K562 (cell line): ENCODE measurements at regions not wholly inside any gene's neighbourhood (a gene's known extent, or its start where the extent isn't known, plus 50 kb on each side); places are given as distances from the start of the nearest gene placed in this dataset.

Experiments used
- ATAC-seq: fragments of 200-7000 bp; cut with Tn5 transposase; 3 replicates; pipeline ENCODE4 v1.9.1; 2020; ENCODE audit warnings: moderate library complexity
- BruUV-seq: library from RNA; stranded (reverse); fragments of 400-500 nt; replicated peaks from 2 replicates; lab custom pipeline; 2021; lab: Mats Ljungman, UMichigan
- CTCF ChIA-PET: fragments of 300-600 bp; formaldehyde crosslinking; extraction: SDS; loops from one replicate; lab custom pipeline; 2021; ENCODE audit warnings: low intra/inter-chr PET ratio; lab: Yijun Ruan, JAX
- POLR2A ChIA-PET: fragments of 300-600, 350-650 bp; sonication (Branson Sonifier 250); formaldehyde crosslinking; extraction: SDS; loops from one replicate; lab custom pipeline; 2021; ENCODE audit warnings: antibody characterized with exemption, inconsistent platforms; lab: Yijun Ruan, JAX
- DNase-seq, 4 experiments: peaks; one replicate each; pipeline versions ENCODE4 v3.0.0 to v3.0.0-alpha.2; 2011 to 2018; ENCODE audit warnings: low spot score in 3 of 4, mixed read lengths in 3 of 4; ENCODE audit errors: extremely low read depth in 1 of 4
- FAIRE-seq: peaks from 2 replicates; lab custom pipeline; 2011; peaks lifted over from hg19 to GRCh38; lab: Jason Lieb, UNC
- H2AFZ ChIP-seq: 2 replicates; pipeline ENCODE4 v1.6.0; 2011; ENCODE audit warnings: low read depth, low read length, control low read depth, inconsistent platforms
- H3K27ac ChIP-seq: fragments of 200-600 bp; 3 replicates; pipeline ENCODE4 v1.8.0; 2011; ENCODE audit warnings: low read depth, mild to moderate bottlenecking, control low read depth, inconsistent platforms, low read length, moderate library complexity, mixed read lengths; ENCODE audit errors: extremely low read depth
- H3K27me3 ChIP-seq, 2 experiments: fragments of 300-600 bp in 1 of 2; 2 replicates in 1 of 2; 3 replicates in 1 of 2; pipeline versions ENCODE4 v1.6.0 to v1.8.0; 2011; ENCODE audit warnings: inconsistent platforms in 2 of 2, low read length in 2 of 2, mild to moderate bottlenecking in 1 of 2, mixed read lengths in 1 of 2, moderate library complexity in 1 of 2; ENCODE audit not compliant: control insufficient read depth in 2 of 2, insufficient read depth in 2 of 2
- H3K36me3 ChIP-seq: fragments of 300-600 bp; 3 replicates; pipeline ENCODE4 v1.8.0; 2011; ENCODE audit warnings: mild to moderate bottlenecking, low read length, inconsistent platforms; ENCODE audit not compliant: control insufficient read depth, insufficient read depth
- H3K4me1 ChIP-seq, 2 experiments: fragments of 200-600 bp in 1 of 2; replicated peaks in 1 of 2; 2 replicates in 1 of 2; 3 replicates in 1 of 2; pipeline versions ENCODE4 v1.5.1 to v1.8.0; 2011; ENCODE audit warnings: inconsistent platforms in 2 of 2, low read length in 2 of 2, mild to moderate bottlenecking in 1 of 2, mixed read lengths in 1 of 2, moderate library complexity in 1 of 2; ENCODE audit not compliant: control insufficient read depth in 2 of 2, insufficient read depth in 2 of 2
- H3K4me2 ChIP-seq: 2 replicates; pipeline ENCODE4 v1.6.1; 2011; ENCODE audit warnings: low read length, control low read depth, inconsistent platforms, mixed read lengths; ENCODE audit not compliant: insufficient read depth
- H3K4me3 ChIP-seq: fragments of 200-600 bp; sonication (generic), shearing (Covaris generic); 2 replicates; pipeline ENCODE4 v1.5.1; 2016; ENCODE audit warnings: control low read depth, inconsistent platforms
- H3K79me2 ChIP-seq: fragments of 200-600 bp; 3 replicates; pipeline ENCODE4 v1.8.0; 2011; ENCODE audit warnings: low read length, inconsistent platforms; ENCODE audit not compliant: control insufficient read depth, insufficient read depth
- H3K9ac ChIP-seq, 2 experiments: 2 replicates each; pipeline versions ENCODE4 v1.6.0 to v1.6.1; 2011; ENCODE audit warnings: low read depth in 2 of 2, low read length in 2 of 2, control low read depth in 1 of 2, inconsistent platforms in 1 of 2, mild to moderate bottlenecking in 1 of 2, mixed read lengths in 1 of 2; ENCODE audit not compliant: insufficient read depth in 1 of 2
- H3K9me1 ChIP-seq: one replicate; pipeline ENCODE4 v1.6.0; 2011; ENCODE audit warnings: inconsistent platforms, mild to moderate bottlenecking, low read length, moderate library complexity; ENCODE audit not compliant: control insufficient read depth, insufficient read depth
- H3K9me3 ChIP-seq: replicated peaks from 2 replicates; pipeline ENCODE4 v1.5.1; 2011; ENCODE audit warnings: low read depth, low read length, inconsistent platforms; ENCODE audit not compliant: control insufficient read depth, insufficient read depth
- H4K20me1 ChIP-seq: replicated peaks from 2 replicates; pipeline ENCODE4 v1.6.1; 2011; ENCODE audit warnings: low read length, inconsistent platforms, mixed read lengths; ENCODE audit not compliant: control insufficient read depth, insufficient read depth
- ERF ChIP-seq: fragments of 450-650 bp; formaldehyde crosslinking; IDR thresholded peaks from 2 replicates; pipeline ENCODE4 v1.4.0; 2020; ENCODE audit warnings: mild to moderate bottlenecking, mixed read lengths
- IRF1 ChIP-seq: sonication (generic); formaldehyde crosslinking; IDR thresholded peaks from 2 replicates; pipeline ENCODE4 v1.8.0; 2022; ENCODE audit warnings: missing genetic modification reagents, mild to moderate bottlenecking, borderline replicate concordance
- PCBP1 ChIP-seq: fragments of 200-400 bp; formaldehyde crosslinking; IDR thresholded peaks from 2 replicates; pipeline ENCODE4 v1.6.1; 2018; ENCODE audit warnings: mild to moderate bottlenecking, low read depth, low read length; ENCODE audit not compliant: poor library complexity, severe bottlenecking
- POLR2A ChIP-seq: fragments of 450-650 bp; conservative IDR thresholded peaks from 2 replicates; pipeline ENCODE4 v1.6.1; 2016
- RAD21 ChIP-seq, 2 experiments: fragments of 250-450 bp in 1 of 2; fragments of 450-650 bp in 1 of 2; sonication (Bioruptor Pico) in 1 of 2; formaldehyde crosslinking in 1 of 2; IDR thresholded peaks in 1 of 2; conservative IDR thresholded peaks in 1 of 2; 2 replicates each; pipeline versions ENCODE4 v1.4.0 to v1.8.0; 2020 to 2022; ENCODE audit warnings: mild to moderate bottlenecking in 2 of 2, moderate library complexity in 1 of 2
- THAP12 ChIP-seq: fragments of 250-450 bp; sonication (Bioruptor Pico); IDR thresholded peaks from 2 replicates; pipeline ENCODE4 v1.9.0; 2021; ENCODE audit warnings: mild to moderate bottlenecking, inconsistent platforms
- ZNF12 ChIP-seq: sonication (generic); formaldehyde crosslinking; IDR thresholded peaks from 2 replicates; pipeline ENCODE4 v1.4.0; 2020; ENCODE audit warnings: mild to moderate bottlenecking, missing genetic modification reagents
- ZNF274 ChIP-seq: IDR thresholded peaks from 2 replicates; pipeline ENCODE4 v1.6.1; 2011; ENCODE audit warnings: low read depth, mild to moderate bottlenecking, low read length, moderate library complexity, borderline replicate concordance
- ZNF324 ChIP-seq: fragments of 250-450 bp; sonication (Bioruptor Pico); IDR thresholded peaks from 2 replicates; pipeline ENCODE4 v1.4.0; 2020; ENCODE audit warnings: mild to moderate bottlenecking
- WGBS: fragments of 100-300 bp; shearing (Covaris generic); methylation state at CpG from one replicate; pipeline ENCODE4 v1.1.6; 2016; ENCODE audit warnings: low coverage, mixed read lengths; ENCODE audit not compliant: insufficient coverage; ENCODE audit errors: missing lambda C conversion rate; 5-methylcytosine and 5-hydroxymethylcytosine counted together
- in situ Hi-C: fragments of 300-500 bp; cut with MboI; formaldehyde crosslinking; loops from 4 replicates; pipeline ENCODE4 v1.15.0; 2018; ENCODE audit warnings: inconsistent platforms, mixed read lengths
- intact Hi-C: fragments of 100-400 bp; cut with micrococcal nuclease; formaldehyde crosslinking; loops from 2 replicates; pipeline ENCODE4 v1.14.2; 2022

GRCh38 chr7:155874411-155874810, 62.1 kb upstream of the SHH start (continued):
- no peak for TF ChIP-seq ZNF12
- TF ChIP-seq IRF1 (CRISPR knock-in tag), result no peak
- TF ChIP-seq ZNF324 (CRISPR knock-in tag), result no peak
- no peak for TF ChIP-seq ZNF274

- Histone ChIP-seq H3K4me3 (no peak overlapping the region), H3K4me1 (no peaks in the 10 kb centered on the region), H3K9ac (no peak overlapping the region), H2AFZ (no peak overlapping the region), H3K9me3 (no peaks in the 10 kb centered on the region), H3K27me3 (peaks cover 29 to 47% of the 10 kb centered on the region in 2 experiments), H3K9me1 (no peaks in the 10 kb centered on the region), H4K20me1 (no peaks in the 10 kb centered on the region), H3K36me3 (no peaks in the 10 kb centered on the region), H3K27ac (no peak overlapping the region), H3K4me2 (no peak overlapping the region), H3K79me2 (no peaks in the 10 kb centered on the region)
- ATAC-seq (no peak), DNase-seq (no peak), FAIRE-seq (no peak)
- in situ Hi-C loops (no loop called here), intact Hi-C loops (no loop called here)
- POLR2A ChIA-PET, result interaction anchor here (0.7 kb wide), 1 partner anchor 232 kb away, joined by 3 read pairs; no protein-coding TSS in a partner anchor
- CTCF ChIA-PET, result no interaction called here
- TF ChIP-seq ERF (CRISPR knock-in tag) (no peak), PCBP1 (no peak), THAP12 (CRISPR knock-in tag) (no peak), POLR2A (no peak), RAD21 (CRISPR knock-in tag; conservative IDR thresholded peaks at IDR 0.05 in 1 of 2, IDR thresholded peaks at IDR 0.05 in 1 of 2) (no peak)
- WGBS, result 0% methylated on average over 6 of the region's 6 CpGs
- no TSS peak for BruUV-seq
Measured at GRCh38 chr7:155874010-155874409, 61.7 kb upstream of the SHH start.
